Stimulated activated CD8-positive, alpha-beta memory T cell treated with anti-CD3 and anti-CD28 coated beads, Interleukin-15, amount 100 ng/mL, for 4 hours (primary cell): ENCODE measurements at regions not wholly inside any gene's neighbourhood (a gene's known extent, or its start where the extent isn't known, plus 50 kb on each side); places are given as distances from the start of the nearest gene placed in this dataset.
"Not testable (repeated sequence)": the region's sequence is repeated elsewhere in the genome, so short reads cannot be mapped to it uniquely, and the experiment has no call there.

Experiments used
- DNase-seq, 2 donors: peaks; one replicate each; pipeline ENCODE4 v3.0.0-alpha.2; 2020; ENCODE audit warnings: low read depth in 2 of 2

DNA sequence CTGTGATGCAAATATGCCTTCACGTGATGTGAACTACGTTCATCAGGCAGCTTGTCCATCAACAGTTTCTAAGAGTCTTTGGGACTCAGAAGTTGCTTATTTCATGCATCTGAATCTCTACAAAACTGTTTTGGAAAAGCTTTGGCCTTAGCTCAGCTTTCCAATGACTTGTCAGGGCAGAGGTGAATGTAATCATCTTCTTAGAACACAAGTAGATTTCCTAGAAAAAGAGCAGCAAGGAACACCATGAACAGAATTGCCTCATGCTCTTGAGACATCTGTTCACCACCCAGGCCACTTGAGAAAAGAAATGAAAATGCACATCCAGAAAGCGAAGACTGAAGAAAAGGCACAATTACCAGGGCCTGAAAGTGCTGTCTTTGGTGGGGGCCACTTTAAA is 105.8 kb upstream of the PDHA1 start:
- no peak for DNase-seq

GRCh38 chrX:19243431-19243830 is 100.3 kb upstream of the PDHA1 start:
- no peak for DNase-seq

DNA sequence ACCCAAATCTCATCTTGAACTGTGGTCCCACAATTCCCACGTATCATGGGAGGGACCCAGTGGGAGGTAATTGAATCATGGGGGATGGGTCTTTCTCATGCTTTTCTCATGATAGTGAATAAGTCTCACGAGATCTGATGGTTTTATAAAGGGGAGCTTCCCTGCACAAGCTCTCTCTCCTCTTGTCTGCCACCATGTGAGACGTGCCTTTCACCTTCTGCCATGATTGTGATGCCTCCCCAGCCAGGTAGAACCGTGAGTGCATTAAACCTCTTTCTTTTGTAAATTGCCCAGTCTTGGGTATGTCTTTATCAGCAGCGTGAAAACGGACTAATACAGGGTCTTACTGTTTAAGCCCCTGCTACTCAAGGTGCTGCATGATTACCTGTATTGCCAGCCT is 98.8 kb upstream of the PDHA1 start:
- not testable (repeated sequence) for DNase-seq

- no peak for DNase-seq
Measured at GRCh38 chrX:19245711-19246269, 97.9 kb upstream of the PDHA1 start.

- no peak for DNase-seq
Measured at GRCh38 chrX:19256986-19257385, 86.7 kb upstream of the PDHA1 start.

- not testable (repeated sequence) for DNase-seq
Measured at GRCh38 chrX:19261026-19261425, 82.7 kb upstream of the PDHA1 start.

GRCh38 chrX:19270727-19271126 is 73.0 kb upstream of the PDHA1 start:
- DNase-seq, result no peak

DNA sequence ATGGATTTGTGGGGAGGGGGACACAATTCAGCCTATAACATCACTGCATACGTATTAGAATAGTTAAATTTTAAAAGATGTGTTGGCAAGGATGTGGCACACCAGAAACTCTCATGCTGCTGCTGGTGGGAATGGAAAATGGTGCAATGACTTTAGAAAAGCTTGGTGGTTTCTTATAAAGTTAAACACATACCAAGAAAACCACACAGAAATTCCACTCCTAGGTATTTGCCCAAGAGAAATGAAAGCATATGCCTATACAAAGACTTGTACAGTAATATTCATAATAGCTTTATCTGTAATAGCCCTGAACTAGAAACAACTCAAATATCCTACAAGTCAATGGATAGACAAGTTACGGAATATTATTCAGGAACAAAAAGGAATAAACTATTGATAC is 71.3 kb upstream of the PDHA1 start:
- no peak for DNase-seq

GRCh38 chrX:19280636-19281035 is 63.1 kb upstream of the PDHA1 start:
- DNase-seq, result no peak

- DNase-seq, result no peak
Measured at GRCh38 chrX:19281256-19281655, 62.5 kb upstream of the PDHA1 start.

DNA sequence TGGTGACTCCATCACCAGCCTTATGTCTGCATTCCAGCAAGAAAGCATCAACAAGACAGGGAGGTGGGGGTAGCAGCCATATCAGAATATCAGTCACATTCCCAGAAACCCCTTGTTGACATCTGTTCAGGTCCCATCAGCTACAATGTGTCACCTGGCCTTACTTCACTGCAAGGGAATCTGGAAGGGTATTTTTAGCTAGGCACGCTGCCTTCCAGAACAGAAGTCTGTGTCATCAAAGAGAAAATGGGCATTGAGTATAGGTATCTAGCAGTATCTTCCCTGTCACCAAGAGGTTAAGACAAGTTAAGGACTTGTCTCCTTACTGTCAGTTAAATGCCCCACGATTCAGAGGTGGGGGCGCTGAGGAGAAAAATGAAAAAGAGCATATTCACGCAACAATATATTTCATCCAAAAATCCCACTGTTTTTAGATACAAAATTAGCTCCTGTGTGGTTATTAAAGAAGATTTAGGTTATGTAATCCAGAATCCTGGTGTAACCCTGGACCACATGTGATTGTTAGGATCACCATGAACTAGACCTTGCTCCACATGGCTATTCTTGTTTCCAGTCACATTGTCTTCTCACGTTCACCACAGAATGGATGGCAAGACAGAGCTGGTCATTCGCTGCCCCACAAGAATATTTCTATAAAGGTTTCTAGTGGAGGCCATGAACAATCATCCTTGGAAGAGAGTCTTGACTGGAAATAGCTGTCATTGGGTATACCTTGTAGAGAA is 60.0 kb upstream of the PDHA1 start:
- no peak for DNase-seq

DNA sequence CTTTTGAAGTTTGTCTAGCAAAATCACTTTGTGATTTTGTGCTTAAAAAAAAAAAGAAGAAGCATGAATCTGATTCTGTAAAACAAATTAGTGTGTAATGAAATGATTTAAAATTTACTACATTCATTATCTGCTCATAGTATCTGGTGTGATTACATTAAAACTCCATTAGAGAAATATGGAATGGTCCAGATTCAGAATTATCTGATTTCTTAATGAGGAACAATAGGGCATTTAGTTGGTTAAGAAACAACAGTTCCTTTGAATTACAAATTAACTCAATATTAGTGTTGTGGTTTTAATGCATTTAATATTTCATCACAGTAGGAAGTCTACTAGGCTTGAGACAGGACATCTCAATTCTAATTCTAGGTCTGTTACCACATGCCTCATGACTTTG is 57.9 kb upstream of the PDHA1 start:
- DNase-seq, result no peak

DNA sequence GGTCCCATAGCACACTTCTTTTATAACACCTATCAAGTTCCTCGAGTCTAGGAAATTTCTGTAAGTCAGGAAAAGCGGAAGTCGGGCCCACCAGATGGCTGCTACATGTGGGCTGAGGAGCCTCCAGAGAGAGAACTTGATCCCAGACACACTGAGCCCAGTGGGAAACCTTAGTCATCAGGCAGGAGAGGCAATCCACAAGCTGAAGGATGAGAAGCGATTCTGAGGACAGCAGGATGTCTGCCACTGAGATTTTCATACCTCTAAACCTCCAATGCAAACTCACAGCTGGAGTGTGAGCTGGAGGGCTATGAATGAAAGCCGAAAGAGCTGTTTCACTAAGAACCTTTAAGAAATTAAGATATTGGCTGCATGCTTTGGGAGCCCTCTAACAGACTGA is 52.6 kb upstream of the PDHA1 start:
- DNase-seq, result no peak

DNA sequence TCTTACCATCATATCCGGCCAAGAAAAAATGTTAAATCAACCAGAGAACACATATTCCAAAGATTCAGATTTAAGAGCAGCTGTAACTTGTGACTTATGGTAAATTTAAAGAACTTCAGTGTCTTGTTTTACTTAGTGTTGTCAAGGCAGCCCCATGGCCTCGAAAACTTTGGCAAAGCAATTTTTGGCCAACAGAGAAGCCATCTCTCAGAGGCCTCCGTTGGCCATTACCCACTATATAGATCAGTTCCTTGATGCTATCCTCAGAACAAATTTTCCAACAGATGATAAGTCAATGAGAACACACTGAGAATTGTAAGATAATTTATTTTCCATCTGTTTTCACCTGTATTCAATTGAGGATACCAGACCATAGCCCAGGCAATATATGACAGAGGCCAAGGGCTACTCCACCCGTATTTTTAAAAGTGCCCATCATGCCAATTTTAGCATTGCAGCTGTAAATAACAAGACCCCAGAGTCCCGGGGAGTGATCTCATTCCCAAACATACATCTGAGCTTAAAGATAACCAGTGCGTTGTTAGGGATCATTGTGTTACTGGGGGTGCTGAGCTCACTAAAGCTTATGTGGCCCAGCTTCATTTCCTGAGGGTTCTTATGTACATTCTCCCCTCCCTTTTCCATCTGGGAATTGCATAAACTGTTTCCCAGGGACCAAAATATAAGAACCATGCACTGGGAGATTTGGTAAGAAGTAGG is 50.0 kb upstream of the PDHA1 start:
- no peak for DNase-seq
